ENCODE measurements at regions not wholly inside any gene's neighbourhood (a gene's known extent, or its start where the extent isn't known, plus 50 kb on each side); places are given as distances from the start of the nearest gene placed in this dataset.

- peak; percentile 26 for DNase-seq
These were observed 52.9 kb upstream of the PIK3CG start for GRCh38 chr7:106812027-106812643.

- DNase-seq, result no peak
These were observed 51.3 kb upstream of the PIK3CG start for GRCh38 chr7:106813705-106814305.

- no peak for DNase-seq
These were observed 50.2 kb upstream of the PIK3CG start for GRCh38 chr7:106814887-106815286.

Measured in CD4-positive, alpha-beta T cell treated with Interleukin-4 for 4 hours (primary cell).